GM12878 (cell line): ENCODE measurements at regions not wholly inside any gene's neighbourhood (a gene's known extent, or its start where the extent isn't known, plus 50 kb on each side); places are given as distances from the start of the nearest gene placed in this dataset.

Experiments
- ATAC-seq: fragments of 200-7000 bp; cut with Tn5 transposase; 3 replicates; pipeline ENCODE4 v1.9.1; 2020; ENCODE audit warnings: mild to moderate bottlenecking, moderate library complexity
- BruUV-seq: library from RNA; stranded (reverse); fragments of 400-500 nt; replicated peaks from 2 replicates; lab custom pipeline; 2021; lab: Mats Ljungman, UMichigan
- CTCF ChIA-PET: fragments of 300-600 bp; sonication (Branson Sonifier 250); formaldehyde crosslinking; extraction: SDS; loops from one replicate; lab custom pipeline; 2021; ENCODE audit warnings: inconsistent platforms; lab: Yijun Ruan, JAX
- POLR2A ChIA-PET: fragments of 350-600 bp; formaldehyde crosslinking; extraction: SDS; loops from one replicate; lab custom pipeline; 2021; ENCODE audit warnings: inconsistent platforms; lab: Charles Lee
- RAD21 ChIA-PET: fragments of 300-600 bp; sonication (Branson Sonifier 250); formaldehyde crosslinking; loops from one replicate; lab custom pipeline; 2023; ENCODE audit warnings: antibody characterized with exemption; ENCODE audit not compliant: unreplicated experiment; lab: Charles Lee
- SMC1A ChIA-PET: fragments of 300-600 bp; sonication (Branson Sonifier 250); formaldehyde crosslinking; loops from one replicate; lab custom pipeline; 2023; ENCODE audit not compliant: unreplicated experiment, uncharacterized antibody; lab: Charles Lee
- DNase-seq: peaks from one replicate; pipeline ENCODE4 v3.0.0-alpha.2; 2011; ENCODE audit warnings: low read depth, low spot score
- FAIRE-seq: peaks from 3 replicates; lab custom pipeline; 2011; peaks lifted over from hg19 to GRCh38; lab: Jason Lieb, UNC
- H2AFZ ChIP-seq: 2 replicates; pipeline ENCODE4 v1.6.0; 2011; ENCODE audit warnings: low read depth, low read length, control low read depth; ENCODE audit not compliant: control insufficient read depth
- H3K27ac ChIP-seq: 2 replicates; pipeline ENCODE4 v1.5.1; 2011; ENCODE audit warnings: control low read depth; ENCODE audit not compliant: control insufficient read depth, insufficient read depth
- H3K27me3 ChIP-seq, 2 experiments: replicated peaks in 1 of 2; 2 replicates each; pipeline versions ENCODE4 v1.6.0 to v1.6.1; 2011; ENCODE audit warnings: low read length in 1 of 2; ENCODE audit not compliant: control insufficient read depth in 2 of 2, insufficient read depth in 2 of 2
- H3K36me3 ChIP-seq, 2 experiments: 2 replicates each; pipeline ENCODE4 v1.5.1; 2011; ENCODE audit warnings: low read length in 1 of 2; ENCODE audit not compliant: control insufficient read depth in 2 of 2, insufficient read depth in 2 of 2
- H3K4me1 ChIP-seq: 2 replicates; pipeline ENCODE4 v1.6.1; 2011; ENCODE audit warnings: mild to moderate bottlenecking, low read length, moderate library complexity, mixed read lengths; ENCODE audit not compliant: control insufficient read depth, insufficient read depth
- H3K4me2 ChIP-seq: 2 replicates; pipeline ENCODE4 v1.6.0; 2011; ENCODE audit warnings: control low read depth; ENCODE audit not compliant: control insufficient read depth, insufficient read depth
- H3K4me3 ChIP-seq: fragments of 200-600 bp; sonication (generic); 2 replicates; pipeline ENCODE4 v1.5.1; 2016
- H3K79me2 ChIP-seq: 2 replicates; pipeline ENCODE4 v1.6.0; 2011; ENCODE audit warnings: low read length; ENCODE audit not compliant: control insufficient read depth, insufficient read depth
- H3K9ac ChIP-seq: 2 replicates; pipeline ENCODE4 v1.8.0; 2011; ENCODE audit warnings: low read length, control low read depth, mixed read lengths; ENCODE audit not compliant: control insufficient read depth, insufficient read depth
- H3K9me3 ChIP-seq: replicated peaks from 3 replicates; pipeline ENCODE4 v1.5.1; 2011; ENCODE audit warnings: mild to moderate bottlenecking, low read length; ENCODE audit not compliant: control insufficient read depth, insufficient read depth
- H4K20me1 ChIP-seq: 2 replicates; pipeline ENCODE4 v1.6.0; 2011; ENCODE audit not compliant: control insufficient read depth, insufficient read depth
- CHD1 ChIP-seq: IDR thresholded peaks from 2 replicates; pipeline ENCODE4 v1.6.1; 2012; ENCODE audit warnings: low read depth, low read length, improper control_type of control experiment
- RAD21 ChIP-seq: IDR thresholded peaks from 2 replicates; pipeline ENCODE4 v1.6.1; 2011; ENCODE audit warnings: mild to moderate bottlenecking, low read depth, low read length, moderate library complexity; ENCODE audit not compliant: insufficient read depth
- RCOR1 ChIP-seq: conservative IDR thresholded peaks from 2 replicates; pipeline ENCODE4 v1.6.1; 2012; ENCODE audit warnings: low read depth, low read length, improper control_type of control experiment
- SRF ChIP-seq, 2 experiments: IDR thresholded peaks; 2 replicates each; pipeline ENCODE4 v1.6.1; 2011; ENCODE audit warnings: low read depth in 2 of 2, low read length in 2 of 2, mild to moderate bottlenecking in 1 of 2, moderate library complexity in 1 of 2
- STAT1 ChIP-seq: fragments of 450-650 bp; conservative IDR thresholded peaks from 2 replicates; pipeline ENCODE4 v1.6.1; 2014; ENCODE audit warnings: antibody characterized with exemption, mild to moderate bottlenecking
- SUPT20H ChIP-seq: IDR thresholded peaks from 2 replicates; pipeline ENCODE4 v1.6.1; 2011; ENCODE audit warnings: low read depth, mild to moderate bottlenecking, low read length, moderate library complexity, borderline replicate concordance; ENCODE audit not compliant: control insufficient read depth
- ZNF592 ChIP-seq: fragments of 450-650 bp; IDR thresholded peaks from 2 replicates; pipeline ENCODE4 v1.6.1; 2017; ENCODE audit warnings: mild to moderate bottlenecking, moderate library complexity
- WGBS: methylation state at CpG from one replicate; pipeline ENCODE4 v1.1.6; 2016; ENCODE audit warnings: low lambda C conversion rate; ENCODE audit not compliant: insufficient replicate concordance, insufficient coverage; ENCODE audit errors: missing lambda C conversion rate; 5-methylcytosine and 5-hydroxymethylcytosine counted together
- in situ Hi-C: fragments of 300-500 bp; cut with MboI; formaldehyde crosslinking; loops from 9 replicates; pipeline ENCODE4 v1.14.3; 2018; ENCODE audit warnings: mixed read lengths
- intact Hi-C: fragments of 100-400 bp; cut with micrococcal nuclease; formaldehyde crosslinking; loops from one replicate; pipeline ENCODE4 v1.14.2; 2022; ENCODE audit not compliant: unreplicated experiment
- TF ChIP-seq, protein P1 (sequence below): fragments of 450-650 bp; formaldehyde crosslinking; IDR thresholded peaks from 2 replicates; pipeline ENCODE4 v1.4.0; 2020; ENCODE audit warnings: mild to moderate bottlenecking, moderate library complexity

DNA sequence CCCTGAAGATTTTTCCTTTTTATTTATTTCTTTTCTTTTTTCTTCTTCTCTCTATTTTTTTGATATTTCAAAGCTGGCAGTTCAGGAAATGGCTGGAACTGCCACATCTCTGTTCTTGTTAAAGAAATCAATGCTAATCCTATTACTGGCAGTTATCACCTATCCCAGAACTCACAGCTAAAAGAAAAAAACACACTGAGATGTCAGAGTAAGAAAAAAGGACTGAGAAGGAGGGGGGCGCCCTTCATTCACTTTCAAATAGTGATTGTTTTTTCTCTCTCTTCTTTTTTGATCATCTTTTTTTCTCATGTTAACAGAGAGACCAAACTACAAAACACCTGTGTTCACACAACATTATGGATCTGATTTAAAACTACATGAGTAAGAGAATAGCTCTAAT is 337.1 kb downstream of the IL20RB start:
- H4K20me1 ChIP-seq: no peaks in the 10 kb centered on the region
- in situ Hi-C loops (no loop called here), intact Hi-C loops (no loop called here)
- FAIRE-seq: no peak
- WGBS: 0% methylated on average over 1 of the region's 1 CpG
- H3K27me3 ChIP-seq: no peaks in the 10 kb centered on the region
- no peak overlapping the region for H2AFZ ChIP-seq
- H3K27ac ChIP-seq: no peak overlapping the region
- no peaks in the 10 kb centered on the region for H3K4me1 ChIP-seq
- H3K79me2 ChIP-seq: no peaks in the 10 kb centered on the region
- CTCF ChIA-PET: interaction anchor here (1.1 to 2.6 kb wide), 5 partner anchors 10 to 135 kb away, joined by 3 to 10 read pairs (median 3); no protein-coding TSS in a partner anchor
- H3K36me3 ChIP-seq: no peaks in the 10 kb centered on the region
- no peak overlapping the region for H3K4me3 ChIP-seq
- H3K4me2 ChIP-seq: no peak overlapping the region
- peak; percentile 26; the same call in 1 of the 2 replicates for TF ChIP-seq RAD21
- no peak for TF ChIP-seq SUPT20H
- POLR2A ChIA-PET: no interaction called here
- no peaks in the 10 kb centered on the region for H3K9me3 ChIP-seq
- no peak for DNase-seq
- no TSS peak for BruUV-seq
- SMC1A ChIA-PET: interaction anchor here (0.5 to 1.6 kb wide), 3 partner anchors 8 to 181 kb away, joined by 3 to 7 read pairs (median 5); no protein-coding TSS in a partner anchor
- no peak overlapping the region for H3K9ac ChIP-seq
- no peak for ATAC-seq
- RAD21 ChIA-PET: interaction anchor here (0.6 to 2.1 kb wide), 4 partner anchors 21 to 764 kb away, joined by 3 to 5 read pairs (median 4); no protein-coding TSS in a partner anchor

- POLR2A ChIA-PET: no interaction called here
- H2AFZ ChIP-seq: no peak overlapping the region
- H3K9me3 ChIP-seq: no peaks in the 10 kb centered on the region
- no TSS peak for BruUV-seq
- intact Hi-C loops: no loop called here
- FAIRE-seq (no peak), ATAC-seq (no peak), DNase-seq (no peak)
- TF ChIP-seq SRF (IDR thresholded peaks at IDR 0.05; ENCODE audit: low read depth in 2 of 2, low read length in 2 of 2): no peak
- TF ChIP-seq, protein P1, sequence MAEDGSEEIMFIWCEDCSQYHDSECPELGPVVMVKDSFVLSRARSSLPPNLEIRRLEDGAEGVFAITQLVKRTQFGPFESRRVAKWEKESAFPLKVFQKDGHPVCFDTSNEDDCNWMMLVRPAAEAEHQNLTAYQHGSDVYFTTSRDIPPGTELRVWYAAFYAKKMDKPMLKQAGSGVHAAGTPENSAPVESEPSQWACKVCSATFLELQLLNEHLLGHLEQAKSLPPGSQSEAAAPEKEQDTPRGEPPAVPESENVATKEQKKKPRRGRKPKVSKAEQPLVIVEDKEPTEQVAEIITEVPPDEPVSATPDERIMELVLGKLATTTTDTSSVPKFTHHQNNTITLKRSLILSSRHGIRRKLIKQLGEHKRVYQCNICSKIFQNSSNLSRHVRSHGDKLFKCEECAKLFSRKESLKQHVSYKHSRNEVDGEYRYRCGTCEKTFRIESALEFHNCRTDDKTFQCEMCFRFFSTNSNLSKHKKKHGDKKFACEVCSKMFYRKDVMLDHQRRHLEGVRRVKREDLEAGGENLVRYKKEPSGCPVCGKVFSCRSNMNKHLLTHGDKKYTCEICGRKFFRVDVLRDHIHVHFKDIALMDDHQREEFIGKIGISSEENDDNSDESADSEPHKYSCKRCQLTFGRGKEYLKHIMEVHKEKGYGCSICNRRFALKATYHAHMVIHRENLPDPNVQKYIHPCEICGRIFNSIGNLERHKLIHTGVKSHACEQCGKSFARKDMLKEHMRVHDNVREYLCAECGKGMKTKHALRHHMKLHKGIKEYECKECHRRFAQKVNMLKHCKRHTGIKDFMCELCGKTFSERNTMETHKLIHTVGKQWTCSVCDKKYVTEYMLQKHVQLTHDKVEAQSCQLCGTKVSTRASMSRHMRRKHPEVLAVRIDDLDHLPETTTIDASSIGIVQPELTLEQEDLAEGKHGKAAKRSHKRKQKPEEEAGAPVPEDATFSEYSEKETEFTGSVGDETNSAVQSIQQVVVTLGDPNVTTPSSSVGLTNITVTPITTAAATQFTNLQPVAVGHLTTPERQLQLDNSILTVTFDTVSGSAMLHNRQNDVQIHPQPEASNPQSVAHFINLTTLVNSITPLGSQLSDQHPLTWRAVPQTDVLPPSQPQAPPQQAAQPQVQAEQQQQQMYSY (CRISPR knock-in tag): no peak
- no peak for TF ChIP-seq RCOR1
- no peak for TF ChIP-seq ZNF592
- no peak for TF ChIP-seq STAT1
- TF ChIP-seq CHD1: no peak
- 64% methylated on average over 3 of the region's 3 CpGs for WGBS
- H3K4me3 ChIP-seq: no peak overlapping the region
- in situ Hi-C loops: no loop called here
- no peak overlapping the region for H3K9ac ChIP-seq
- SMC1A ChIA-PET: interaction anchor here (0.5 to 1.6 kb wide), 3 partner anchors 8 to 182 kb away, joined by 3 to 7 read pairs (median 5); no protein-coding TSS in a partner anchor
- no peaks in the 10 kb centered on the region for H3K79me2 ChIP-seq
- no peaks in the 10 kb centered on the region for H3K36me3 ChIP-seq
- H3K4me2 ChIP-seq: no peak overlapping the region
- H4K20me1 ChIP-seq: no peaks in the 10 kb centered on the region
- no peaks in the 10 kb centered on the region for H3K27me3 ChIP-seq
- CTCF ChIA-PET: interaction anchor here (1.1 to 2.6 kb wide), 5 partner anchors 11 to 136 kb away, joined by 3 to 10 read pairs (median 3); no protein-coding TSS in a partner anchor
- H3K27ac ChIP-seq: no peak overlapping the region
- H3K4me1 ChIP-seq: no peaks in the 10 kb centered on the region
- RAD21 ChIA-PET: interaction anchor here (1.2 to 1.3 kb wide), 2 partner anchors 21 to 173 kb away, joined by 3 read pairs; no protein-coding TSS in a partner anchor
Observed at GRCh38 chr3:137295336-137295735, 337.6 kb downstream of the IL20RB start.
